RKO (cell line): ENCODE measurements at regions not wholly inside any gene's neighbourhood (a gene's known extent, or its start where the extent isn't known, plus 50 kb on each side); places are given as distances from the start of the nearest gene placed in this dataset.

Experiments
- DNase-seq: peaks from one replicate; pipeline ENCODE4 v3.0.0-alpha.2; 2016; ENCODE audit warnings: low spot score

GRCh38 chr15:31473385-31474058, 146.9 kb downstream of the KLF13 start:
- DNase-seq, result no peak

- no peak for DNase-seq
These were observed 147.6 kb downstream of the KLF13 start for GRCh38 chr15:31474059-31474868.

GRCh38 chr15:31476236-31476810, 149.7 kb downstream of the KLF13 start:
- no peak for DNase-seq

GRCh38 chr15:31476866-31477265, 150.2 kb downstream of the KLF13 start:
- no peak for DNase-seq

- no peak for DNase-seq
These were observed 150.7 kb downstream of the KLF13 start for GRCh38 chr15:31477301-31477700.

- no peak for DNase-seq
These were observed 151.4 kb downstream of the KLF13 start for GRCh38 chr15:31477851-31478701.

GRCh38 chr15:31478702-31479221, 152.1 kb downstream of the KLF13 start:
- no peak for DNase-seq

GRCh38 chr15:31480356-31481025, 153.9 kb downstream of the KLF13 start:
- DNase-seq, result no peak

- DNase-seq, result no peak
These were observed 154.5 kb downstream of the KLF13 start for GRCh38 chr15:31481142-31481541.

GRCh38 chr15:31482122-31482922, 155.7 kb downstream of the KLF13 start:
- DNase-seq, result no peak

- no peak for DNase-seq
These were observed 156.7 kb downstream of the KLF13 start for GRCh38 chr15:31483053-31483985.

GRCh38 chr15:31483986-31484951, 157.6 kb downstream of the KLF13 start:
- DNase-seq, result no peak

- DNase-seq, result no peak
These were observed 158.4 kb downstream of the KLF13 start for GRCh38 chr15:31484986-31485385.

- no peak for DNase-seq
These were observed 158.8 kb downstream of the KLF13 start for GRCh38 chr15:31485431-31485830.

- no peak for DNase-seq
These were observed 159.4 kb downstream of the KLF13 start for GRCh38 chr15:31485911-31486461.

- DNase-seq, result no peak
These were observed 159.9 kb downstream of the KLF13 start for GRCh38 chr15:31486506-31486905.

GRCh38 chr15:31486906-31487695, 160.5 kb downstream of the KLF13 start:
- DNase-seq, result no peak
